Endothelial cell of umbilical vein (primary cell): ENCODE measurements at regions not wholly inside any gene's neighbourhood (a gene's known extent, or its start where the extent isn't known, plus 50 kb on each side); places are given as distances from the start of the nearest gene placed in this dataset.

ENCODE experiments used
- EZH2 ChIP-seq: IDR thresholded peaks from 2 replicates; pipeline ENCODE4 v1.6.1; 2012; ENCODE audit warnings: borderline replicate concordance, low read depth, mild to moderate bottlenecking, moderate library complexity, low read length, inconsistent platforms; ENCODE audit not compliant: severe bottlenecking
- FOS ChIP-seq: IDR thresholded peaks from 2 replicates; pipeline ENCODE4 v1.6.1; 2011; ENCODE audit warnings: mild to moderate bottlenecking, low read length, moderate library complexity, borderline replicate concordance; ENCODE audit not compliant: insufficient read depth
- GATA2 ChIP-seq: IDR thresholded peaks from 2 replicates; pipeline ENCODE4 v1.7.0; 2011; ENCODE audit warnings: low read depth, mild to moderate bottlenecking, moderate library complexity, mixed read lengths, low read length; ENCODE audit not compliant: insufficient read length, insufficient read depth
- JUN ChIP-seq: IDR thresholded peaks from 2 replicates; pipeline ENCODE4 v1.6.1; 2011; ENCODE audit warnings: borderline replicate concordance, low read depth; ENCODE audit not compliant: insufficient read length, insufficient read depth
- MYC ChIP-seq: IDR thresholded peaks from one replicate; pipeline ENCODE4 v1.6.1; 2011; ENCODE audit warnings: mild to moderate bottlenecking, low read depth, low read length
- POLR2A ChIP-seq: IDR thresholded peaks from 2 replicates; pipeline ENCODE4 v1.6.1; 2012; ENCODE audit warnings: low read depth, mild to moderate bottlenecking, control low read depth, low read length
- POLR2AphosphoS5 ChIP-seq: IDR thresholded peaks from 2 replicates; pipeline ENCODE4 v1.6.1; 2012; ENCODE audit warnings: low read depth, mild to moderate bottlenecking, control low read depth, low read length, moderate library complexity; ENCODE audit not compliant: insufficient read depth
- TF ChIP-seq, protein P1 (sequence below), 2 donors: IDR thresholded peaks; 1 replicate in 1 of 2; 2 replicates in 1 of 2; pipeline ENCODE4 v1.5.1; 2011; ENCODE audit warnings: low read length in 2 of 2, mild to moderate bottlenecking in 2 of 2, moderate library complexity in 2 of 2, control low read depth in 1 of 2, inconsistent platforms in 1 of 2, low read depth in 1 of 2; ENCODE audit not compliant: insufficient read depth in 1 of 2; ENCODE audit errors: extremely low read depth in 1 of 2

GRCh38 chr2:146908776-146909175 lies 936.1 kb upstream of the ACVR2A start:
- TF ChIP-seq, protein P1, sequence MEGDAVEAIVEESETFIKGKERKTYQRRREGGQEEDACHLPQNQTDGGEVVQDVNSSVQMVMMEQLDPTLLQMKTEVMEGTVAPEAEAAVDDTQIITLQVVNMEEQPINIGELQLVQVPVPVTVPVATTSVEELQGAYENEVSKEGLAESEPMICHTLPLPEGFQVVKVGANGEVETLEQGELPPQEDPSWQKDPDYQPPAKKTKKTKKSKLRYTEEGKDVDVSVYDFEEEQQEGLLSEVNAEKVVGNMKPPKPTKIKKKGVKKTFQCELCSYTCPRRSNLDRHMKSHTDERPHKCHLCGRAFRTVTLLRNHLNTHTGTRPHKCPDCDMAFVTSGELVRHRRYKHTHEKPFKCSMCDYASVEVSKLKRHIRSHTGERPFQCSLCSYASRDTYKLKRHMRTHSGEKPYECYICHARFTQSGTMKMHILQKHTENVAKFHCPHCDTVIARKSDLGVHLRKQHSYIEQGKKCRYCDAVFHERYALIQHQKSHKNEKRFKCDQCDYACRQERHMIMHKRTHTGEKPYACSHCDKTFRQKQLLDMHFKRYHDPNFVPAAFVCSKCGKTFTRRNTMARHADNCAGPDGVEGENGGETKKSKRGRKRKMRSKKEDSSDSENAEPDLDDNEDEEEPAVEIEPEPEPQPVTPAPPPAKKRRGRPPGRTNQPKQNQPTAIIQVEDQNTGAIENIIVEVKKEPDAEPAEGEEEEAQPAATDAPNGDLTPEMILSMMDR (IDR thresholded peaks at IDR 0.05; ENCODE audit: extremely low read depth in 1 of 2, insufficient read depth in 1 of 2, low read depth in 1 of 2, low read length in 2 of 2) = no peak
- no peak for TF ChIP-seq POLR2A
- no peak for TF ChIP-seq FOS
- no peak for TF ChIP-seq EZH2
- TF ChIP-seq MYC = no peak
- no peak for TF ChIP-seq POLR2AphosphoS5
- no peak for TF ChIP-seq GATA2
- no peak for TF ChIP-seq JUN
